HCT116 (cell line): ENCODE measurements at regions not wholly inside any gene's neighbourhood (a gene's known extent, or its start where the extent isn't known, plus 50 kb on each side); places are given as distances from the start of the nearest gene placed in this dataset.

Experiments
- ATAC-seq: fragments of 200-7000 bp; cut with Tn5 transposase; 2 replicates; pipeline ENCODE4 v1.9.1; 2020; ENCODE audit warnings: mild to moderate bottlenecking, moderate library complexity
- BruUV-seq: library from RNA; stranded (reverse); fragments of 400-500 nt; replicated peaks from 2 replicates; lab custom pipeline; 2021; lab: Mats Ljungman, UMichigan
- CTCF ChIA-PET: fragments of 300-600 bp; sonication (Branson Sonifier 250); formaldehyde crosslinking; loops from one replicate; lab custom pipeline; 2021; ENCODE audit warnings: antibody characterized with exemption; lab: Charles Lee
- POLR2A ChIA-PET: fragments of 300-600, 350-600 bp; sonication (Branson Sonifier 250); formaldehyde crosslinking; loops from one replicate; lab custom pipeline; 2021; ENCODE audit warnings: antibody characterized with exemption; lab: Charles Lee
- RAD21 ChIA-PET, 2 experiments: fragments of 300-600 bp; sonication (Branson Sonifier 250); formaldehyde crosslinking; loops; one replicate each; lab custom pipeline; 2023; ENCODE audit warnings: low total read pairs in 2 of 2; ENCODE audit not compliant: uncharacterized antibody in 2 of 2, unreplicated experiment in 2 of 2, low non-redundant PET in 1 of 2; lab: Charles Lee
- DNase-seq: peaks from one replicate; pipeline ENCODE4 v3.0.0-alpha.2; 2010; ENCODE audit warnings: low read depth, low spot score
- H2AFZ ChIP-seq: fragments of 200-600 bp; shearing (Covaris generic), sonication (generic); 2 replicates; pipeline ENCODE4 v1.6.1; 2017; ENCODE audit warnings: low read depth, mixed run types, mixed read lengths, antibody characterized with exemption, low read length; ENCODE audit not compliant: poor library complexity, severe bottlenecking
- H3K27ac ChIP-seq: 2 replicates; pipeline ENCODE4 v1.5.1; 2012; ENCODE audit warnings: low read depth, low read length
- H3K27me3 ChIP-seq: fragments of 200-600 bp; sonication (generic); 2 replicates; pipeline ENCODE4 v1.6.1; 2016; ENCODE audit warnings: mixed run types, low read length, mixed read lengths; ENCODE audit not compliant: insufficient read depth
- H3K36me3 ChIP-seq, 2 experiments: fragments of 200-500 bp in 1 of 2; fragments of 200-600 bp in 1 of 2; sonication (Bioruptor generic) in 1 of 2; sonication (generic) in 1 of 2; 2 replicates each; pipeline versions ENCODE4 v1.5.1 to v1.6.1; 2014 to 2016; ENCODE audit warnings: low read length in 2 of 2, inconsistent platforms in 1 of 2, mixed read lengths in 1 of 2, mixed run types in 1 of 2; ENCODE audit not compliant: insufficient read depth in 2 of 2, control insufficient read depth in 1 of 2
- H3K4me1 ChIP-seq, 2 experiments: fragments of 200-600 bp in 1 of 2; sonication (generic) in 1 of 2; 2 replicates each; pipeline versions ENCODE4 v1.5.1 to v1.6.1; 2012 to 2017; ENCODE audit warnings: low read length in 2 of 2, inconsistent platforms in 1 of 2, mild to moderate bottlenecking in 1 of 2, mixed read lengths in 1 of 2, mixed run types in 1 of 2, moderate library complexity in 1 of 2; ENCODE audit not compliant: insufficient read depth in 2 of 2, control insufficient read depth in 1 of 2
- H3K4me2 ChIP-seq: fragments of 200-600 bp; sonication (generic); 2 replicates; pipeline ENCODE4 v1.6.1; 2017; ENCODE audit warnings: mixed run types, low read length, mixed read lengths
- H3K4me3 ChIP-seq, 2 experiments: fragments of 200-600 bp in 1 of 2; sonication (generic) in 1 of 2; replicated peaks in 1 of 2; 2 replicates each; pipeline ENCODE4 v1.5.1; 2011 to 2016; ENCODE audit warnings: low read length in 2 of 2, control low read depth in 1 of 2, low read depth in 1 of 2, mild to moderate bottlenecking in 1 of 2, mixed read lengths in 1 of 2, mixed run types in 1 of 2
- H3K79me2 ChIP-seq: fragments of 200-600 bp; sonication (generic); 2 replicates; pipeline ENCODE4 v1.6.1; 2017; ENCODE audit warnings: mild to moderate bottlenecking, mixed run types, low read length, moderate library complexity, mixed read lengths; ENCODE audit not compliant: insufficient read depth
- H3K9ac ChIP-seq: fragments of 200-600 bp; sonication (generic); 2 replicates; pipeline ENCODE4 v1.6.1; 2016; ENCODE audit warnings: low read length, mixed read lengths
- H3K9me2 ChIP-seq: fragments of 200-600 bp; sonication (generic), shearing (Covaris generic); 2 replicates; pipeline ENCODE4 v1.6.1; 2017; ENCODE audit warnings: mixed run types, mild to moderate bottlenecking, moderate library complexity; ENCODE audit not compliant: insufficient read depth
- H3K9me3 ChIP-seq, 2 experiments: fragments of 200-500 bp in 1 of 2; fragments of 200-600 bp in 1 of 2; sonication (Bioruptor generic) in 1 of 2; sonication (generic) in 1 of 2; 2 replicates each; pipeline ENCODE4 v1.6.1; 2014 to 2017; ENCODE audit warnings: low read length in 2 of 2, mixed read lengths in 2 of 2, inconsistent platforms in 1 of 2, low read depth in 1 of 2, mild to moderate bottlenecking in 1 of 2, mixed run types in 1 of 2, moderate library complexity in 1 of 2; ENCODE audit not compliant: control insufficient read depth in 1 of 2, insufficient read depth in 1 of 2
- H4K20me1 ChIP-seq: fragments of 200-600 bp; sonication (generic), shearing (Covaris generic); 2 replicates; pipeline ENCODE4 v1.6.1; 2017; ENCODE audit warnings: mixed run types, mild to moderate bottlenecking, moderate library complexity; ENCODE audit not compliant: insufficient read depth
- CBX3 ChIP-seq: IDR thresholded peaks from 2 replicates; pipeline ENCODE4 v1.6.1; 2012; ENCODE audit warnings: low read depth
- CEBPB ChIP-seq: IDR thresholded peaks from 2 replicates; pipeline ENCODE4 v1.6.1; 2012; ENCODE audit warnings: low read depth
- EZH2phosphoT487 ChIP-seq: fragments of 200-600 bp; IDR thresholded peaks from 2 replicates; pipeline ENCODE4 v1.6.1; 2018; ENCODE audit warnings: antibody characterized with exemption, borderline replicate concordance
- FOSL1 ChIP-seq: IDR thresholded peaks from 2 replicates; pipeline ENCODE4 v1.6.1; 2012; ENCODE audit warnings: low read depth
- POLR2A ChIP-seq: IDR thresholded peaks from 2 replicates; pipeline ENCODE4 v1.7.0; 2011; ENCODE audit warnings: borderline replicate concordance; ENCODE audit not compliant: insufficient read depth, insufficient read length; ENCODE audit errors: extremely low read depth
- POLR2AphosphoS5 ChIP-seq: IDR thresholded peaks from 2 replicates; pipeline ENCODE4 v1.6.1; 2011; ENCODE audit warnings: mild to moderate bottlenecking, low read depth, low read length, moderate library complexity
- RAD21 ChIP-seq: IDR thresholded peaks from 2 replicates; pipeline ENCODE4 v1.6.1; 2012; ENCODE audit warnings: low read depth, mild to moderate bottlenecking
- SP1 ChIP-seq: IDR thresholded peaks from 2 replicates; pipeline ENCODE4 v1.6.1; 2012; ENCODE audit warnings: low read depth
- TCF7L2 ChIP-seq: IDR thresholded peaks from 2 replicates; pipeline ENCODE4 v1.7.0; 2011; ENCODE audit warnings: borderline replicate concordance, inconsistent platforms; ENCODE audit not compliant: insufficient read depth, insufficient read length; ENCODE audit errors: extremely low read depth
- YY1 ChIP-seq: IDR thresholded peaks from 2 replicates; pipeline ENCODE4 v1.6.1; 2011; ENCODE audit warnings: low read length, low read depth, moderate library complexity, mild to moderate bottlenecking; ENCODE audit not compliant: insufficient replicate concordance; ENCODE audit errors: extremely low read depth
- ZFX ChIP-seq: fragments of 450-650 bp; IDR thresholded peaks from 2 replicates; pipeline ENCODE4 v1.6.1; 2017
- intact Hi-C: fragments of 100-400 bp; cut with micrococcal nuclease; formaldehyde crosslinking; loops from 2 replicates; pipeline ENCODE4 v1.10.0; 2022
- TF ChIP-seq, protein P1 (sequence below): IDR thresholded peaks from 2 replicates; pipeline ENCODE4 v1.6.1; 2012
- TF ChIP-seq, protein P2 (sequence below), 3 experiments: fragments of 200-600 bp in 1 of 3; sonication (generic) in 1 of 3; IDR thresholded peaks in 2 of 3; conservative IDR thresholded peaks in 1 of 3; 2 replicates each; pipeline ENCODE4 v1.5.1; 2012 to 2017; ENCODE audit warnings: low read depth in 2 of 3, low read length in 2 of 3, antibody characterized with exemption in 1 of 3, borderline replicate concordance in 1 of 3, control low read depth in 1 of 3, mild to moderate bottlenecking in 1 of 3, mixed read lengths in 1 of 3, mixed run types in 1 of 3, moderate library complexity in 1 of 3; ENCODE audit not compliant: insufficient read depth in 1 of 3

DNA sequence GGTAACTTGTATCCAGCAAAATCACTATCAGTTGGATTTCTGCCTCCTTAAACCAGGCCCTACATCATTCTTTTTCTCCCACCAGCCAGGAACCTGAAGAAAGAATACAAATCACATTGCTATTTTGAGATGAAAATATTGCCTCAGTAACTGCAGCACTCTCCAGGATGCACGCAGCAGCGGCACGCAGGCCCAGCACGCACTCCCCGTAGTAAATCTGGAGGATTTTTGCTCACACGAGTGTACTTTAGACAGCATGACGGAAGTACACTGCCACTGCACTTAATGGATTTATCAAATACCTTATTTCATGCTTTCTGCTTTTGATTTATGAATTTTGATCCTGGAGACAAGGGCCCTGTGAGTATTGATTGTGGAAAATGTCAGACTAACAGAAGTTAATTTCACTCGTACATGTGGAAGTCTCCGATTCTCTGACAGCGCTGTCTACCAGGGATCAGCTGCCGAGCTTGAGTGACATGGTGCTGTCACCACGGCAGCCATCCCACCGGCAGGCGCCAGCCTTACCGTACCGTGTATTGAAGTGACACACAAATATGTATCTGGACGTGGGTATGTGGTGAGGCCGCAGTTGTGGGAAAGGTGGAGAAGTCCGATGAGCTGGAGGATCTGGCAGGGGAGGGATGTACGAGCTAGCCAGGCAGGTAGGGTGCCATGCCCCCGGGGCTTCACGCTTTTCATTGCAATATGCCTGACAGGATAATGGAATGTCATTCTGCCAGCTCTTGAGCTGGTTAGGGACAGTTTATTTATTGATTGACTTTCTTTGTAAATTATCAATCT, 863.7 kb downstream of the GALR1 start:
- intact Hi-C loops = no loop called here
- TF ChIP-seq EZH2phosphoT487 (no peak), SP1 (no peak), TCF7L2 (no peak), YY1 (no peak), FOSL1 (no peak), POLR2A (no peak), ZFX (no peak), POLR2AphosphoS5 (no peak), RAD21 (no peak), CBX3 (no peak), CEBPB (no peak)
- TF ChIP-seq, protein P1, sequence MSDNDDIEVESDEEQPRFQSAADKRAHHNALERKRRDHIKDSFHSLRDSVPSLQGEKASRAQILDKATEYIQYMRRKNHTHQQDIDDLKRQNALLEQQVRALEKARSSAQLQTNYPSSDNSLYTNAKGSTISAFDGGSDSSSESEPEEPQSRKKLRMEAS = no peak
- TF ChIP-seq, protein P2, sequence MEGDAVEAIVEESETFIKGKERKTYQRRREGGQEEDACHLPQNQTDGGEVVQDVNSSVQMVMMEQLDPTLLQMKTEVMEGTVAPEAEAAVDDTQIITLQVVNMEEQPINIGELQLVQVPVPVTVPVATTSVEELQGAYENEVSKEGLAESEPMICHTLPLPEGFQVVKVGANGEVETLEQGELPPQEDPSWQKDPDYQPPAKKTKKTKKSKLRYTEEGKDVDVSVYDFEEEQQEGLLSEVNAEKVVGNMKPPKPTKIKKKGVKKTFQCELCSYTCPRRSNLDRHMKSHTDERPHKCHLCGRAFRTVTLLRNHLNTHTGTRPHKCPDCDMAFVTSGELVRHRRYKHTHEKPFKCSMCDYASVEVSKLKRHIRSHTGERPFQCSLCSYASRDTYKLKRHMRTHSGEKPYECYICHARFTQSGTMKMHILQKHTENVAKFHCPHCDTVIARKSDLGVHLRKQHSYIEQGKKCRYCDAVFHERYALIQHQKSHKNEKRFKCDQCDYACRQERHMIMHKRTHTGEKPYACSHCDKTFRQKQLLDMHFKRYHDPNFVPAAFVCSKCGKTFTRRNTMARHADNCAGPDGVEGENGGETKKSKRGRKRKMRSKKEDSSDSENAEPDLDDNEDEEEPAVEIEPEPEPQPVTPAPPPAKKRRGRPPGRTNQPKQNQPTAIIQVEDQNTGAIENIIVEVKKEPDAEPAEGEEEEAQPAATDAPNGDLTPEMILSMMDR (IDR thresholded peaks at IDR 0.05 in 2 of 3, conservative IDR thresholded peaks at IDR 0.05 in 1 of 3; ENCODE audit: borderline replicate concordance in 1 of 3, insufficient read depth in 1 of 3, low read depth in 2 of 3, low read length in 2 of 3) = no peak
- peaks cover 3 to 14% of the 10 kb centered on the region in 2 experiments; a peak in 3 of 4 replicates for H3K9me3 ChIP-seq
- DNase-seq = no peak
- BruUV-seq = no TSS peak
- no peak overlapping the region for H3K4me2 ChIP-seq
- no peaks in the 10 kb centered on the region for H4K20me1 ChIP-seq
- ChIA-PET RAD21 (no interaction called here), POLR2A (no interaction called here), CTCF (no interaction called here)
- no peaks in the 10 kb centered on the region for H3K79me2 ChIP-seq
- no peak overlapping the region for H3K9ac ChIP-seq
- H3K4me1 ChIP-seq = no peaks in the 10 kb centered on the region
- no peak overlapping the region for H3K4me3 ChIP-seq
- no peaks in the 10 kb centered on the region for H3K27me3 ChIP-seq
- no peaks in the 10 kb centered on the region for H3K36me3 ChIP-seq
- ATAC-seq = no peak
- no peak overlapping the region for H3K27ac ChIP-seq
- no peak overlapping the region for H2AFZ ChIP-seq
- H3K9me2 ChIP-seq = no peaks in the 10 kb centered on the region
